HEK293T (cell line): ENCODE measurements at regions not wholly inside any gene's neighbourhood (a gene's known extent, or its start where the extent isn't known, plus 50 kb on each side); places are given as distances from the start of the nearest gene placed in this dataset.

Source experiments
- ELF4 ChIP-seq: fragments of 450-650 bp; IDR thresholded peaks from 2 replicates; pipeline ENCODE4 v1.6.1; 2017; ENCODE audit warnings: antibody characterized with exemption
- FOXK2 ChIP-seq: fragments of 450-650 bp; IDR thresholded peaks from 2 replicates; pipeline ENCODE4 v1.6.1; 2016; ENCODE audit warnings: mild to moderate bottlenecking
- LEF1 ChIP-seq: fragments of 450-650 bp; IDR thresholded peaks from 2 replicates; pipeline ENCODE4 v1.6.1; 2017; ENCODE audit warnings: mild to moderate bottlenecking, borderline replicate concordance
- NFRKB ChIP-seq: fragments of 450-650 bp; IDR thresholded peaks from 2 replicates; pipeline ENCODE4 v1.6.1; 2016; ENCODE audit warnings: mild to moderate bottlenecking, moderate library complexity
- PKNOX1 ChIP-seq: fragments of 450-650 bp; IDR thresholded peaks from 2 replicates; pipeline ENCODE4 v1.6.1; 2016
- SP1 ChIP-seq: fragments of 450-650 bp; IDR thresholded peaks from 2 replicates; pipeline ENCODE4 v1.6.1; 2017
- SUZ12 ChIP-seq: fragments of 450-650 bp; IDR thresholded peaks from 2 replicates; pipeline ENCODE4 v1.6.1; 2016; ENCODE audit warnings: mild to moderate bottlenecking
- TARDBP ChIP-seq: fragments of 450-650 bp; IDR thresholded peaks from 2 replicates; pipeline ENCODE4 v1.6.1; 2016

GRCh38 chr15:91634179-91634578 is 219.3 kb upstream of the SLCO3A1 start:
- no peak for TF ChIP-seq SUZ12
- no peak for TF ChIP-seq PKNOX1
- TF ChIP-seq SP1: no peak
- no peak for TF ChIP-seq NFRKB
- TF ChIP-seq FOXK2: no peak
- TF ChIP-seq LEF1: no peak
- no peak for TF ChIP-seq TARDBP
- TF ChIP-seq ELF4: no peak
